Right atrium auricular region (tissue), 2 donors: ENCODE measurements at regions not wholly inside any gene's neighbourhood (a gene's known extent, or its start where the extent isn't known, plus 50 kb on each side); places are given as distances from the start of the nearest gene placed in this dataset.

Source experiments
- DNase-seq: peaks from one replicate; pipeline ENCODE4 v3.0.0-alpha.2; 2019; ENCODE audit warnings: low spot score
- H3K27ac ChIP-seq, 2 donors: fragments of 200-600 bp; sonication (generic); 1 replicate in 1 of 2; 2 replicates in 1 of 2; pipeline ENCODE4 v1.5.1; 2016 to 2019
- H3K27me3 ChIP-seq, 2 donors: fragments of 200-600 bp; sonication (generic); one replicate each; pipeline versions ENCODE4 v1.5.1 to v1.6.0; 2017 to 2019
- H3K36me3 ChIP-seq: fragments of 200-600 bp; sonication (generic); one replicate; pipeline ENCODE4 v1.5.1; 2016
- H3K4me1 ChIP-seq, 2 donors: fragments of 200-600 bp; sonication (generic); one replicate each; pipeline versions ENCODE4 v1.5.1 to v1.6.0; 2017 to 2019
- H3K4me3 ChIP-seq, 2 donors: fragments of 200-600 bp; sonication (generic); 1 replicate in 1 of 2; 2 replicates in 1 of 2; pipeline ENCODE4 v1.5.1; 2017 to 2019; ENCODE audit warnings: mild to moderate bottlenecking in 1 of 2, moderate library complexity in 1 of 2
- H3K9me3 ChIP-seq, 2 donors: fragments of 200-600 bp; sonication (generic); one replicate each; pipeline ENCODE4 v1.5.1; 2019
- TF ChIP-seq, protein P1 (sequence below), 2 donors: fragments of 200-600 bp; sonication (generic); IDR thresholded peaks; one replicate each; pipeline ENCODE4 v1.5.1; 2019; ENCODE audit warnings: antibody characterized with exemption in 2 of 2

DNA sequence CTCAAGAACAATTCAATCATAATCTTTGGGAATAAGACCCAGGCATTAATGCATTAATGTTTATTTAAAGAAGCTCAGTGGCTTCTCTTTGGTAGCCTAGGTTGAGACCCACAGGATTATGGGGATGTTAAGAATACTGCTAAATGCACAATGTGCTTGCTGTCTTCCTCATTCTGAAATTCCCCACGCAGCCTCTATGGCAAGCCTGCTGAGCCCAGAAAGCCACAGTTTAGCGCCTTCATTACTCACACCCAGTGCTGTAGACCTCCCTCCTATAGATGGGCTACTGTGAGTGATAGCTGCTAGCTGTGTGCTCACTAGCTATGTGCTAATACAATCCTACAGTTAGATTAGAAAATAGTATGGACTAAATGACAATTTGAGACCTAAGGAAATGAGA is 90.6 kb downstream of the TNFSF13B start:
- H3K4me3 ChIP-seq: no peak overlapping the region
- H3K27me3 ChIP-seq: no peaks in the 10 kb centered on the region
- DNase-seq: no peak
- H3K4me1 ChIP-seq: no peaks in the 10 kb centered on the region
- H3K36me3 ChIP-seq: no peaks in the 10 kb centered on the region
- TF ChIP-seq, protein P1, sequence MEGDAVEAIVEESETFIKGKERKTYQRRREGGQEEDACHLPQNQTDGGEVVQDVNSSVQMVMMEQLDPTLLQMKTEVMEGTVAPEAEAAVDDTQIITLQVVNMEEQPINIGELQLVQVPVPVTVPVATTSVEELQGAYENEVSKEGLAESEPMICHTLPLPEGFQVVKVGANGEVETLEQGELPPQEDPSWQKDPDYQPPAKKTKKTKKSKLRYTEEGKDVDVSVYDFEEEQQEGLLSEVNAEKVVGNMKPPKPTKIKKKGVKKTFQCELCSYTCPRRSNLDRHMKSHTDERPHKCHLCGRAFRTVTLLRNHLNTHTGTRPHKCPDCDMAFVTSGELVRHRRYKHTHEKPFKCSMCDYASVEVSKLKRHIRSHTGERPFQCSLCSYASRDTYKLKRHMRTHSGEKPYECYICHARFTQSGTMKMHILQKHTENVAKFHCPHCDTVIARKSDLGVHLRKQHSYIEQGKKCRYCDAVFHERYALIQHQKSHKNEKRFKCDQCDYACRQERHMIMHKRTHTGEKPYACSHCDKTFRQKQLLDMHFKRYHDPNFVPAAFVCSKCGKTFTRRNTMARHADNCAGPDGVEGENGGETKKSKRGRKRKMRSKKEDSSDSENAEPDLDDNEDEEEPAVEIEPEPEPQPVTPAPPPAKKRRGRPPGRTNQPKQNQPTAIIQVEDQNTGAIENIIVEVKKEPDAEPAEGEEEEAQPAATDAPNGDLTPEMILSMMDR (IDR thresholded peaks at IDR 0.05): no peak
- no peak overlapping the region for H3K27ac ChIP-seq
- H3K9me3 ChIP-seq: no peaks in the 10 kb centered on the region

DNA sequence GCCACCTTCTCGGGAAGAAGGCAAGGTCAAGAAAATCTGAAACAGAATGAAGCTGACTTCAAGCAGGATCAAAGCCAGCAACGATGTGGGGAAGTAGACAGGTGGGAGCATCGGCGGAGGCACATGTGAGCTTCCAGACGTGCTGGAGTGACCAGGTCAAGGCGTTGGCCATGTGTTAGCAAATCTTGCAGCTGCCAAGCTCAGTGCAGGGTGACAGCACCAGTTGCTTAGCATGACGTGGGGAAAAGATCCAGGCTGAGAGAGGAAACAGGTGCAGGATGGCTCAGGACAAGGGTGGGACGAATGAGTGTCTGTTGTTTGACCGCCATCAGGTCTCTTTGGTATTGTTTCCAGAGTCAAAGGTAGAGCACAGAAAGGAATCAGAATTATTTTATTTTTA is 92.3 kb downstream of the TNFSF13B start:
- TF ChIP-seq, protein P1 (IDR thresholded peaks at IDR 0.05): no peak
- Histone ChIP-seq H3K27ac (no peak overlapping the region), H3K36me3 (no peaks in the 10 kb centered on the region), H3K9me3 (no peaks in the 10 kb centered on the region), H3K27me3 (no peaks in the 10 kb centered on the region), H3K4me3 (no peak overlapping the region), H3K4me1 (no peaks in the 10 kb centered on the region)
- no peak for DNase-seq

GRCh38 chr13:108363666-108364065 is 94.1 kb downstream of the TNFSF13B start:
- TF ChIP-seq, protein P1 (IDR thresholded peaks at IDR 0.05): no peak
- no peaks in the 10 kb centered on the region for H3K36me3 ChIP-seq
- no peaks in the 10 kb centered on the region for H3K27me3 ChIP-seq
- DNase-seq: no peak
- no peak overlapping the region for H3K4me3 ChIP-seq
- H3K4me1 ChIP-seq: no peaks in the 10 kb centered on the region
- H3K27ac ChIP-seq: no peak overlapping the region
- H3K9me3 ChIP-seq: no peaks in the 10 kb centered on the region

DNA sequence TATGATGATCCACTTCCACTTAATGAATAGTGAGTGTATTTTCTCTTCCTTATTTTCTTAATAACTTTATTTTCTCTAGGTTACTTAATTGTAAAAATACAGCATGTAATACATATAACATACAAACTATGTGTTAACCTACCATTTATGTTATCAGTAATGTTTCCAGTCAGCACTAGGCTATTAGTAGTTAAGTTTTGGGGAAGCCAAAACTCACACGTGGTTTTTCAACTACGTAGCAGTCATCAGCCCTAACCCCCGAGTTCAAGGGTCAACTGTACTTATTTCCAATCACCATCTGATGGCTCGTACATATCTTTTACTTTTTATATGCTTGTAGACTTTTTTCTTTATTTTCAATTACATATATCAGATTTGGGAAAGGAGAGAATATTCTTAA is 95.7 kb downstream of the TNFSF13B start:
- H3K4me3 ChIP-seq: no peak overlapping the region
- TF ChIP-seq, protein P1 (IDR thresholded peaks at IDR 0.05): no peak
- H3K9me3 ChIP-seq: no peaks in the 10 kb centered on the region
- no peaks in the 10 kb centered on the region for H3K4me1 ChIP-seq
- H3K27ac ChIP-seq: no peak overlapping the region
- H3K27me3 ChIP-seq: no peaks in the 10 kb centered on the region
- H3K36me3 ChIP-seq: no peaks in the 10 kb centered on the region
- no peak for DNase-seq

- no peaks in the 10 kb centered on the region for H3K27me3 ChIP-seq
- peaks cover 0 to 11% of the 10 kb centered on the region in 2 donors for H3K9me3 ChIP-seq
- no peaks in the 10 kb centered on the region for H3K36me3 ChIP-seq
- no peak for DNase-seq
- no peaks in the 10 kb centered on the region for H3K4me1 ChIP-seq
- TF ChIP-seq, protein P1 (IDR thresholded peaks at IDR 0.05): no peak
- no peak overlapping the region for H3K27ac ChIP-seq
- H3K4me3 ChIP-seq: no peak overlapping the region
Observed at GRCh38 chr13:108368250-108368905, 98.9 kb downstream of the TNFSF13B start.

DNA sequence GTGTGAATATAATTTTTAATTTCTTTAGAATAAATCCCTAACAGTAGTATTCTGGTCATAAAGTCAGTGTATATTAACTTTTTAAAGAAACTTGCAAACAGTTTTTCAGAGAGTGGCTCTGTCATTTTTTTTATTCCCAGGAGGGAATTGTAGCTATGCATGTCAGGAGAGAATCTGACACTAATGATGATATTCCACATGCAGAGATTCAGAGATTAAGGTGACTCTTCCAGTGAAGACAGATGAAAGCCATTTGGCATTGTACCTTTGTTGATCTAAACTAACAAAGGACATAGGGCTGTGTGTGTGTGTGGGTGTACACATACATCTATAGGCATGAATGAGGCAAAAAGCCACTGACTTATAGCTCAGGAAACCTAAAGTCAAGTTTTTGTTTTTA is 99.9 kb downstream of the TNFSF13B start:
- TF ChIP-seq, protein P1 (IDR thresholded peaks at IDR 0.05): no peak
- no peak overlapping the region for H3K4me3 ChIP-seq
- H3K27me3 ChIP-seq: no peaks in the 10 kb centered on the region
- DNase-seq: no peak
- H3K36me3 ChIP-seq: no peaks in the 10 kb centered on the region
- H3K9me3 ChIP-seq: peaks cover 0 to 11% of the 10 kb centered on the region in 2 donors
- H3K4me1 ChIP-seq: no peaks in the 10 kb centered on the region
- no peak overlapping the region for H3K27ac ChIP-seq
